ENCODE measurements at regions not wholly inside any gene's neighbourhood (a gene's known extent, or its start where the extent isn't known, plus 50 kb on each side); places are given as distances from the start of the nearest gene placed in this dataset.

- TF ChIP-seq CTCF (IDR thresholded peaks at IDR 0.05): no peak
- TF ChIP-seq ZNF512 (CRISPR knock-in tag; IDR thresholded peaks at IDR 0.05; ENCODE audit: borderline replicate concordance): no peak
- TF ChIP-seq AR (CRISPR knock-in tag; IDR thresholded peaks at IDR 0.05): no peak
- TF ChIP-seq ATF1 (CRISPR knock-in tag; IDR thresholded peaks at IDR 0.05): no peak
- no peak for TF ChIP-seq ELF4 (CRISPR knock-in tag; IDR thresholded peaks at IDR 0.05; ENCODE audit: low read depth)
- no peak for TF ChIP-seq ZBTB21 (CRISPR knock-in tag; IDR thresholded peaks at IDR 0.05; ENCODE audit: borderline replicate concordance)
- TF ChIP-seq PRRX2 (CRISPR knock-in tag; IDR thresholded peaks at IDR 0.05): no peak
- TF ChIP-seq GRHL2 (CRISPR knock-in tag; IDR thresholded peaks at IDR 0.05; ENCODE audit: insufficient replicate concordance, severe bottlenecking): no peak
- no peak for TF ChIP-seq MAX (CRISPR knock-in tag; IDR thresholded peaks at IDR 0.05)
- TF ChIP-seq TEAD4 (CRISPR knock-in tag; IDR thresholded peaks at IDR 0.05): no peak
- TF ChIP-seq NFYB (CRISPR knock-in tag; conservative IDR thresholded peaks at IDR 0.05; ENCODE audit: low read depth): no peak
Measured at GRCh38 chr10:106147021-106147420, 1017.5 kb downstream of the SORCS1 start.
